ENCODE measurements at regions not wholly inside any gene's neighbourhood (a gene's known extent, or its start where the extent isn't known, plus 50 kb on each side); places are given as distances from the start of the nearest gene placed in this dataset.

GRCh38 chr12:66851134-66851533 is 172.3 kb upstream of the GRIP1 start:
- DNase-seq (ENCODE audit: low read depth, low spot score) = no peak
- no peak overlapping the region for H3K4me3 ChIP-seq (ENCODE audit: low read depth, low read length)
- no peak for TF ChIP-seq CTCF (IDR thresholded peaks at IDR 0.05; ENCODE audit: insufficient read depth, low read length, missing control alignments)
- ChIA-PET CTCF (no interaction called here), POLR2A (no interaction called here)

- no peak for DNase-seq (ENCODE audit: low read depth, low spot score)
- no peak overlapping the region for H3K4me3 ChIP-seq (ENCODE audit: low read depth, low read length)
- ChIA-PET POLR2A (no interaction called here), CTCF (interaction anchor here (0.7 kb wide), 1 partner anchor 9 kb away, joined by 3 read pairs; no protein-coding TSS in a partner anchor)
- no peak for TF ChIP-seq CTCF (IDR thresholded peaks at IDR 0.05; ENCODE audit: insufficient read depth, low read length, missing control alignments)
These were observed 173.2 kb upstream of the GRIP1 start for GRCh38 chr12:66852091-66852490.

GRCh38 chr12:66852765-66853164 is 173.9 kb upstream of the GRIP1 start:
- no peak overlapping the region for H3K4me3 ChIP-seq (ENCODE audit: low read depth, low read length)
- TF ChIP-seq CTCF (IDR thresholded peaks at IDR 0.05; ENCODE audit: insufficient read depth, low read length, missing control alignments) = no peak
- CTCF ChIA-PET = interaction anchor here (0.7 to 1.1 kb wide), 2 partner anchors 9 to 12 kb away, joined by 3 read pairs; no protein-coding TSS in a partner anchor
- POLR2A ChIA-PET = no interaction called here
- DNase-seq (ENCODE audit: low read depth, low spot score) = no peak

- CTCF ChIA-PET = interaction anchor here (0.6 to 1.2 kb wide), 3 partner anchors 25 to 45 kb away, joined by 3 read pairs; no protein-coding TSS in a partner anchor
- no peak for DNase-seq (ENCODE audit: low read depth, low spot score)
- H3K4me3 ChIP-seq (ENCODE audit: low read depth, low read length) = no peak overlapping the region
- POLR2A ChIA-PET = no interaction called here
- TF ChIP-seq CTCF (IDR thresholded peaks at IDR 0.05; ENCODE audit: insufficient read depth, low read length, missing control alignments) = no peak
These were observed 181.0 kb upstream of the GRIP1 start for GRCh38 chr12:66859751-66860440.

- no peak overlapping the region for H3K4me3 ChIP-seq (ENCODE audit: low read depth, low read length)
- ChIA-PET POLR2A (no interaction called here), CTCF (interaction anchor here (0.6 to 1.2 kb wide), 6 partner anchors 8 to 1970 kb away, joined by 3 read pairs; no protein-coding TSS in a partner anchor)
- TF ChIP-seq CTCF (IDR thresholded peaks at IDR 0.05; ENCODE audit: insufficient read depth, low read length, missing control alignments) = peak; percentile 78
- DNase-seq (ENCODE audit: low read depth, low spot score) = peak; percentile 29
These were observed 182.2 kb upstream of the GRIP1 start for GRCh38 chr12:66860752-66861750.
